ENCODE measurements at regions not wholly inside any gene's neighbourhood (a gene's known extent, or its start where the extent isn't known, plus 50 kb on each side); places are given as distances from the start of the nearest gene placed in this dataset.

DNA sequence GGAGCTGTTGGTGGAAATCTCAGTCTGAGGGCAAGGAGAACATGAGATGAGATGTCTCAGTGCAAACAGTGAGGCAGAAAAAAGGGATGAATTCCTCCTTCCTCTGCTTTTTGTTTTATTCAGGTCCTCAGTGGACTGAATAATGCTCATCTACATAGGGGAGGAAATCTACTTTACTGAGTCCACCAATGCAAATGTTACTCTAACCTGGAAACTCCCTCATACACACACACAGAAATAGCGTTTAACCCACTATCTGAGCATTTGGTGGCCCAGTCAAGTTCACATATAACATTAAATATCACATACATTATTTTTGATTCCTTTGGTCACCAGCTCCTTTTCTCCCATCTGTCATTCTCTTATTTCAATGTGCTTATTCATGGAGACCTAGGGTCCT, 418.8 kb downstream of the TMEM135 start:
- TF ChIP-seq POLR2AphosphoS5 (IDR thresholded peaks at IDR 0.05; ENCODE audit: borderline replicate concordance, low read depth, low read length) (no peak), EZH2 (IDR thresholded peaks at IDR 0.05) (no peak), FOXP2 (optimal IDR thresholded peaks at IDR 0.05; ENCODE audit: control extremely low read depth, extremely low read length, insufficient read depth) (no peak)
